Stimulated activated naive CD4-positive, alpha-beta T cell treated with Interleukin-2 at 50 U/mL for 16 hours (primary cell): ENCODE measurements at regions not wholly inside any gene's neighbourhood (a gene's known extent, or its start where the extent isn't known, plus 50 kb on each side); places are given as distances from the start of the nearest gene placed in this dataset.

Experiments used
- DNase-seq: peaks from one replicate; lab custom pipeline; 2025; lab: John Stamatoyannopoulos, UW

- no peak for DNase-seq
These were observed 62.8 kb downstream of the FAM9B start for GRCh38 chrX:8971116-8971515.

- no peak for DNase-seq
These were observed 64.5 kb downstream of the FAM9B start for GRCh38 chrX:8969378-8969777.

DNA sequence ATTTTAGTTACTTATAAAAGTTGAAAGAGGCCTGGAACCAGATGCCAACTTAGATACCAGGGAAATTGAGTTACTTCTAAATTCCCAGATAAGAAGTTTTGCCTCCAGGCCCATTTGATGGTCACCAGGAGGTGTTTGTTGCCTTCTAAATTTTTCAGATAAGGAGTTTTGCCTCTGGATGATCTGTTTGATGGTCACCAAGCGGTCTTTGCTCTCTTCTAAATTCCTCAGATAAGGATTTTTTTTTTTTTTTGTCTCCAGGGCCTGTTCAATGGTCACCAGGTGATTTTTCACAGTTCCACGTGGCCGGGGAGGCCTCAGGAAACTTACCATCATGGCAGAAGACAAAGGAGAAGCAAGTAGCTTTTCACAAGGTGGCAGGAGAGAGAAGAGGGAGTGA is 66.5 kb downstream of the FAM9B start:
- no peak for DNase-seq

DNA sequence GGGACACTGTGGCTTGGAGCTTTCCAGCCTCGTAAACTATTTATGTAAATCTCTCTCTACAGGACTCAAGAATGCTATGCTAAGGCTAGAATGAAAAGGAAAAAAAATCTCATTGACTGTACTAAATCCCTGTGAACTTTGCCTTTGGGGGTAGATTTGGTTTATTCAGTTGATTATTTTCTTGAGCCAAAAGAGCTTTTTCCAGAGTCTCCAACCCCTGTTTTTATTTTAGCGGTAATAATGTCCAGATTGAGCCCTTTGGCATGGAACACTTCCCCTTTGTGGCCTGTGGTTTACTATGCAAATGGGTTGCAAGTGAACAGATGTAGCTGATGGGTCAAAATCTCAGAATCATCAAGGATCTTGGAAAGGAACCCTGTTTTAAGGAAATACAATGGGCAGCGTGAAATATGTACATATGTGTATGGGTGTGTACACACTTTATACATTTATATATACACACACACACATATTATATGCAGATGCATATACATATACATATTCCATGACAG is 72.9 kb downstream of the FAM9B start:
- no peak for DNase-seq

DNA sequence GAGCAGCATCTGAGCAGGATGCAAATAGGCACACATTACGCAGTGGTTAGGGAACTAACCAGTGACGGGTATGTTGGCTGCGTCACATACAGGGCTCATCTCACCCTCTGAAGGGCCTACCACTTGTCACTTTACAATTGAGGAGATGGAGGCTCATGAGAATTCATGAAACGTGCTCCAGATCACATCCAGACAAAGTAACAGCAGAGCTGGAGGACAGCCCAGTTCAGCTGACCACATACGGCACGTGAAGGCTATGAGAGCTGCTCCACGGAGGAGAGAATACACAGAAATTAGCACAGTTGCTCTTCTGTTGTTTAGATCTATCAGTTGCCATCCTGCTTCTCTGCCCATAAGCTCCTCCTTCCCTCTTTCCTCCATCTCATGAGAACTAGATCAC is 78.4 kb downstream of the FAM9B start:
- DNase-seq, result no peak

- DNase-seq, result no peak
These were observed 87.4 kb downstream of the FAM9B start for GRCh38 chrX:8946563-8946962.

DNA sequence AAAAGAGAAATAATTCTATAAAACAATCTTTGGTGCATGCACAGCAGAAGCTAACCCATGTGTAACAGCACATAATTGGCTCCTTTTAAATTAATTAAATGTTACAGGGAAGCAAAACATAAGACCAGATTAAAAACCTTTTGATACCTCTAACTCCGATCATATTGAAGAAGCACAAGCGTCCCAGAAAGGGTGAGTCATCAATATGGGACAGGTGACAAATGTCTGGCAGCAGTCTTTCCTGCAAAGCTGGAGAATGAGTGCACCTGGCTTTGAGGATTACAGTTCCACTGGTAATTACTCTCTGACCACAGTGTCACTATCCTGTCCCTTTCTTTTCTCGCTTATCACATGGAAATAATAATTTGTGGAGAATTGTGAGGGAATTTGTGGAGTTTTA is 94.6 kb downstream of the FAM9B start:
- no peak for DNase-seq

GRCh38 chrX:8927701-8928100 is 106.2 kb downstream of the FAM9B start:
- DNase-seq, result no peak

DNA sequence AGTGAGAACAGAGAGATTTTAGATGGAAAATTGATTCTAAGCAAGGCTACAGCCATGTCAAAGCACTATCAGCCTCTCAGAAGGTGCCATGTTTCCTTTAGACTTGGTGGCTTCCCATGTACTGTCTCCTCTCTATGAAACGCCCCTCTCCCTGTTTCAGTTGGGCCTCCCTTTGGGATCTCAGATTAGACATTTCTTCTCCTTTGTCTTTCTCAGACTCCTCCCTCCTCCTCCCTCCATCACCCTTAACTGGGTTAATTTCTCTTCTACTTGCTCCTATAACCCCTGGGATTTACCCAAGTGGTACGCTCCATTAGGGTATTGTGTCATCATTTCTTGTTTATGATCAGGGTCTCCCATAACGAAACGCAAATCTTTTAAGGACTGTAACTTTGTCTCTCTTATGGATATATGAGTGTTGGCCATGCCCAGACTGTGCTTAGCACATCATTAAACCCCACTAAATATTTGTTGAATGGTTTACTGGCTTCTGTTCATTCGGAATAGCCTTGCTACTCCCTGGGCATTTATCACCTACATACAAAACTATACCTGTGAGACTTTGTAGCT is 106.8 kb downstream of the FAM9B start:
- DNase-seq, result no peak

GRCh38 chrX:8921615-8922014 is 112.3 kb downstream of the FAM9B start:
- no peak for DNase-seq

GRCh38 chrX:8919801-8920200 is 114.1 kb downstream of the FAM9B start:
- DNase-seq, result no peak

GRCh38 chrX:8916697-8917096 is 115.5 kb upstream of the FAM9A start:
- DNase-seq, result no peak

DNA sequence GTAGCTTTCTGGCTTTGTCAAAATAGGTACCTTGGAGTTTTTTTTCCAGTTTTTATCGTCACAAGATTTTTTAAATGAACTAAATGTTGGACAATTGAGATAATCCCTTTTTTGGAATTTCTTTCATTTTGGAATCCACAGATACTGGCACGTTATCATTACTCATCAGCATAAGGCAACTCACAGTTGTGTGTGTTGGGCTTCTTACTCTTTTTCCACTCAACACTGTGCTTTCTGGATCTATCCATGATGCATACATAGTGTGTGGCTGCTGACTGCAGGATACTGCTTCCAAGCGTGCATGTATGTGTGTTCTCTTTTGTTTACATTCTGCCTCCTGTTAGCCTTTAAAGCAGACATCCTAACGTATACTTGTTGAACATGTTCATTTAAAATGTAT is 113.5 kb upstream of the FAM9A start:
- no peak for DNase-seq

DNA sequence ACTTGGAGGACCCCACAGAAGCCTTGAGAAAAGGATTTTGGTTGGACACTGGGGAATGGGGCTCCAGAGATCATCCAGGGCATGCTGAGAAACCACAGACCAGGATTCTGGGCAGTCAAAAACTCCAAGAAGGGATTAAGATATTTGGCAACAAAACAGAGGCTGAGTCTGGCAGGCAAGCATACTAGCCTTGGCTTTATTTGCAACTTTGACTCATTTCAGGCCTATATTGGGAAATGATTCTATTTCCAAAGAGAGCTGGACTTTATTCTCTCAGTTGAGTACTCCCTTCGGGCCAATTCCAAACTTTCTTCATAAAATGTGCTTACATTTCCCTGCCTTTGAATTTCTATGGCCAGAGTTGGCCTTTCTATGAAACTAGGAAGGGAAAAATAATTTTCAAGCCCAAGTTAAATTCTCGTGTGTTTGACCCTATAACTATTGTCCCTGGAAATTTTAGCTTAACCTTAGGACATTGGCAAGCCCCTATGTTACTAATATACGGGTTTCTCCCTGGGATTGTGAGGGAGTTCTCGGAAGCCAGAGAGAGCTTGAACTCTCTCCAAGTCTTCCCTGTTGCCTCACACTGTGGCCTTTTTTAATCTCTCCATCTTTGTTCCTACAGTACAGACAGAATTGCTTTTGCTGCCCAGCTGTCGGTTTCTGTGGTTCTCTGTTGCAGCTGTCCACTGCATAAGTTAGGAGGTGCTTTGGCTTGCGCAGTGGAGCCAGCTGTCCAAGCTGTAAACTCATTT is 112.6 kb upstream of the FAM9A start:
- no peak for DNase-seq

- DNase-seq, result no peak
These were observed 106.5 kb upstream of the FAM9A start for GRCh38 chrX:8907688-8908087.

- no peak for DNase-seq
These were observed 105.2 kb upstream of the FAM9A start for GRCh38 chrX:8906299-8906938.

DNA sequence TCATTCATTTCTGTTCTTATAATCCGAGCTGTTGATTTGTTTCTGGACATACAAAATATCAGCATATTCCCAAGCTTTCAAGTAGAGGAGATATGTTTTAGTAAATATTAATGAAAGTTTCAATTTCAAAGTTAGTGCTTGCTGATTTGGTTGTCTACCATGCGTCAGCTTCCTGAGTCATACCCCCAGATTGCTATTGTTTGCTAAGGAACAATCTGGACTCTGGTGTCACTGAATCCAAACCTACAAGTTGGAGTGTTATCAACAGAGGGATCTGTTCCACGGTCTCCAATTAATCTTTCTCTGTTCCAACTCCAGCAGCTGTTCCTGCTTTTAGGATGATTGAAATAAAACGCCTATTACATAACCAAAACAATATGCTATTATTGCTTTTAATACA is 96.1 kb upstream of the FAM9A start:
- DNase-seq, result no peak

- DNase-seq, result no peak
These were observed 89.6 kb upstream of the FAM9A start for GRCh38 chrX:8890794-8891193.

DNA sequence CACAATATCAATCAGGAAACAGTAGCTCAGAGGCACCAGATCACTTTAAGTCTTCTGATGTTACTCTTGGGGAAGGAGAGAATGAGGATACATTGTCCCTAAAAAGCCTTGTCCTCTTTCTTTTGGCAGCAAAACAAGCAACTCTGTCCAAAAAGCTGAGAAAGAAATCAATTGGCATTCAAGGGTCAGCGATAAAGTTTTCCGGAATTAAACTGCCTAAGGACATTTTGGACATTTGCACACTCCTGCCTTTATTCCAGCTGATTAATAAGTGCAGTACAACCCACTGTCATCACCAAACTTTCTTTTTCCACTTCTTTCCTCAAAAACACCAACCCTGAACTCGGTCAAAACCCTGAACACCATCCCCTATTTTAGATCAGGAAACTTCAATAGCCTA is 85.8 kb upstream of the FAM9A start:
- DNase-seq, result no peak

DNA sequence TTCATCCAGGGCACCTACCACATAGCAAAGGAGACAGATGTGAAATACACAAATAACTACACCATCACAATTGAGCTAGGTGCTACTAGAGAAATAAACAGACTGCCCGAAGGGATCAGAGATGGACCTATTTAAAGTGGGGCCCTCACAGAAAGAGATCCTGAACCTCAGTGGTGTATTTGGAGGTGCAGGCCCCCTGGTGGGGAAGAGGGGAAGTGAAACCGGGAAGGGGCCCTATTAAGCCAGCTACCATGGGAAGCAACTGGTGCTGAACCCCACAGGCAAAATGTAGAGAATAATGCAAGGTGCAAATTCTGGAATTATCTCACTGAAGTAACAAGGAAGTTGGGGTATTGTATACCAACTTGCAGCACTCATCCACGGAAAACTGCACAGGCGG is 78.6 kb upstream of the FAM9A start:
- DNase-seq, result peak; percentile 0

- DNase-seq, result no peak
These were observed 72.8 kb upstream of the FAM9A start for GRCh38 chrX:8873956-8874355.

GRCh38 chrX:8873102-8873501 is 71.9 kb upstream of the FAM9A start:
- DNase-seq, result no peak

GRCh38 chrX:8870411-8870810 is 69.2 kb upstream of the FAM9A start:
- no peak for DNase-seq
